ENCODE measurements at regions not wholly inside any gene's neighbourhood (a gene's known extent, or its start where the extent isn't known, plus 50 kb on each side); places are given as distances from the start of the nearest gene placed in this dataset.

DNA sequence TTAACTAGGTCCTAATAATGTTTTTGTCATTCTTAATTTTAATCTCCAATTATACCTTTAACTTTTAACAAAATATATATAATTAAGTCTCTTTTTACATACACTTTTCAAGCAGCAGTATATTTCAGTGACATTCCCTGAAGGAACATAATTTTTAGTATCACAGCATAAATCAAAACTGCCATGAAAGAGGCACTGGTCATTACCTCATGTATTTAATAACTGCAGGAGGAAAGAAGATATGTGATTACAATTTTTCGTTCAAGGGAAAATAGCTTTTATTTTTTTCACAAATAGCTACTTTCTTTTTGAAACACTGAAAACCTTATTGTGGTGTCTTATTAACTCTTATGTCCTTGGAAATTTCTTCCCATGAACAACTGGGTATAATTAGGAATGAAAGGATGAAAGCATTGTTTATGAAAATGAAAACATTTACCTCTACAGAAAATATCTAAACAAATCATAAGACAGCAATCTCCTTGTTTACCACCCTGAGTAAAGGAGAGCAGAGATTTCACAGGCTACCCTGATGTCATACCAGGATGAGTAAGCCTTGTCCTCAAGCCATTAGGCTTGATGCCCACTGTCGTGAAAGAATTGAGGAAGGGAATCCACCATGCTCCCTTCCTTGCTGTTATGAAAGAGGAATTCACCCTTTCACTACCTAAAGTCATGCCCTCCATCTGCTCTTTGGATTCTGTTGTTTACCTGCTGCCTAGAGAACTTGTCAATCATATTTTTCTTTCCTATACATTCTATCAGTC is 877.2 kb upstream of the PCDH20 start:
- DNase-seq (ENCODE audit: low read depth, low spot score), result no peak
- no peak overlapping the region for H3K27ac ChIP-seq

DNA sequence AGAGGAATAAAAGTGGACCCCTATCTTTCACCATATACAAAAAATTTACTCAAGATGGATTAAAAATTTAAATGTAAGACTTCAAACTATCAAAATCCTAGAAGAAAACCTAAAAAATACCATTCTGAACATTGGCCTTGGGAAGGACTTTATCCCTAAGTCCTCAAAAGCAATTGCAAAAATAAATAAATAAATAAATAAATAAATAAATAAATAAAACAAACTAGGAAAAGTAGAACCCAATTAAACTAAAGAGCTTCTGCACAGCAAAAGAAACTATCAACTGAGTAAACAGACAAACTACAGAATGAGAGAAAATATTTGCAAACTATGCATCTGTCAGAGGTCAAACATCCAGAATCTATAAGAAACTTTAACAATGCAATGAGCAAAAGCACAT is 874.9 kb upstream of the PCDH20 start:
- DNase-seq (ENCODE audit: low read depth, low spot score), result no peak
- no peak overlapping the region for H3K27ac ChIP-seq

DNA sequence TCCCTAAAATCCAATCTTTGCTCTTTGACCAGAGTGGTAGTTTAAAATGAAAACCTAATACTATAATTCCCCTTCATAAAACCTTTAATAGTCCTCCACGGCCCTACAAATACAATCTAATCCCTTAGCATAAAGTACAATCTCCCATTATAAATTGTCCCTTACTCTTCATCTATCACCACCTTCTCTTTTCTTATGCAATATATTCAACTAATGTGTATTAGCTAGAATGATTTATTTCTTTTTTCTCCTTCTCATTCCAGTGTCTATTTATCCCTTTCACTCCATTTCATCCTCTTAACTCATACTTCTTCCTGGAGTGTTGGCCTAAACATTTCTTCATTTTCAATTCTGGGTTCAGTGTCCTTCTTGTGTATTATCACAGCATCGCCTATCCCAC is 872.1 kb upstream of the PCDH20 start:
- H3K27ac ChIP-seq, result no peak overlapping the region
- DNase-seq (ENCODE audit: low read depth, low spot score), result no peak

DNA sequence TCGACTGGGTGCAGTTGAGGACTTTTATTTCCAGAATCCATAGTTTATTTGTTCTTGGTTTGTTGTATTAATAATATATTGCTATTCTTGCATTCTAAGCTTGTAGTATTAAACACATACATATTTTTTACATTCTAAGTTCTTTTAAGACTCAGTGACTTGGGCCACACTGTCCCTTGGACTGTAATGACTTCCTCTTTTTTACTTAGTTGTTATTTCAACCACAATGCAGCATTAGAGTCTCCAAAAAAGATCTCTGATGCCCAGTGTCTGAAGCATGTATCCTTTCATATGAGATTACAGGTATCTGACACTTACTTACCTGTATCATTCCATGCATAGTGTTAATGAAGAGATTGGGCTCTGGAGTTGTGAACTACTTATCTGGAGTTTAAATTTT is 864.9 kb upstream of the PCDH20 start:
- DNase-seq (ENCODE audit: low read depth, low spot score), result no peak
- H3K27ac ChIP-seq, result no peak overlapping the region

DNA sequence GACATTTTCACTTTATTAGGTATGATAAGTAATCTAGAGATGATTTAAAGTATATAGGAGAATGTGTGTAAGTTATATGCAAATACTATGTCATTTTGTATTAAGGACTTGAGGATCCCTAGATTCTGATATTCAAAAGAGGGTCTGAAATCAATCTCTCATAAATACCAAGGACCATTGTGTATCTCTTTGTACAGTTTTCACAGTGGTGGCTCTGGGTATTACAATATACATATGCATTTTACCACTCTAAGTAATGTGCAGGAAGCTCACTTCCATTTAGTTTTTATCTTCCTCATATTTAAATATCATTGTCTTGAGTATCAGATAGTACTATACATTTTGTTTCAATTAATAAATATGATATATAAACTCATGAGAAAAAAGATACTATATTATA is 862.6 kb upstream of the PCDH20 start:
- H3K27ac ChIP-seq, result no peak overlapping the region
- no peak for DNase-seq (ENCODE audit: low read depth, low spot score)

DNA sequence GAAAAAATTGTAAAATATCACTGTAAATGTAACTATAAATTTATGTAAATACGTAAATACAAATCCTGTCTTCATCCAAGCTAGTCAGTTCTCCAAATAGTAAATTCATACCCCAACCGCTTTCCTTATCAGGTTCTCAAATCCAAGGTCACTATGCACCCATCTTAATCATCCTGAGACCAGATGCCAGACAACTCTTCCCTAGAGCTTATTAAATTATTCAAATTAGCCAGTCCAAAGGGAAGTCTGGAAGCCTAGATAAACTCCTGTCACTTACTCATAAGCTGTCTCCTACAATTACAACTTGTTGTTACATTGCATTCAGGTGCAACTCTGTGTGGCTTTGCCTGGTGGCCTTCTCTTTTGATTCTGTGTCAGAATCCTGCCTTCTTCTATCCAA is 836.1 kb upstream of the PCDH20 start:
- DNase-seq (ENCODE audit: low read depth, low spot score), result no peak
- H3K27ac ChIP-seq, result no peak overlapping the region

DNA sequence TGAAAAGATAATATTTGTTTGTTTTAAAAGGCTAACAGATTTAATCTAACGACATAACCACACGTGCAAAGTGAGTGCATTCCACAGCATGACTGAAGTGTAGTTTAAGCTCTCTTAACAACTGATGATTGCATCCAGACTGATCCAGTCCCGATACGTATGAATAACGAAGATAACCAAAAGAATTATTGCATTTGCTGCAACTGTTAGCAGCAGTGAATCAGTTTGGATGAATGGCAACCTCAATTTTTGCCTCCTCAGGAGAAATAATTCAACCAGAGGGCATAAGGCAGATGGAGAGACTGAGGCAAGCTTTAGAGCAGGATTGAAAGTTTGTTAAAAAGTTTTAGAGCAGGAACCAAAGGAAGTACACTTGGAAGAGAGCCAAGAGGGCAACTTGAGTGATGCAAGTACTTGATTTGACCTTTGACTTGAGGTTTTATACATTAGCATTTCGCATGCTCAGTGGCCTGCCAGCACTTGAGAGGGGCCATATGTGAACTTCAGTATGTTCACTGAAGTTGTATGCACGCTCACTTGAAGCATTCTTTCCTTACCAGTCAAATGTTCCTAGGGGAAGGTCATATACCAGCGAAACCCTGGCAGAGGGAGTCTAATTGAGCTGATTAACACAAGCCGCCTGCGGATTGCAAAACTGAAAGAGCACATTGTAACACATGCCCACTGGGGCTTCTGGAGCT is 835.0 kb upstream of the PCDH20 start:
- H3K27ac ChIP-seq, result no peak overlapping the region

DNA sequence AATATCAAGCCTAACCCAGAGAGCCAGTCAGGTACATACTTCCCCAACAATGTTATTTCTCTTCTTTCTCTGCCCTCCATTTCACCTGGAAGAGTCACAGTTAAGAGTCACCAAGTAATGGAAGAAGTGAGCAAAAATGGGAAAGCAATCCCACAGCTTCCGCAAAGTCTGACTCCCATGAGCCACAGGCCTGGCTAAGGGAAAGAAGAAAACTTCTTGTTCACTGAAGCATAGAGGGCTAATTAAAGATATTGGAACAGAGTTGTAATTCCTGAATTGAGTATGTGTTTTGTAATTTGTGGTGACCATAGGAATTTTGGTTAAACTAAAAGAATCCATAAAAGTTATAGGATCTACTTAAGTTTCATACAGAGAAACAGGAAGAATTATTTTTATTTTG is 830.9 kb upstream of the PCDH20 start:
- H3K27ac ChIP-seq, result no peak overlapping the region
- DNase-seq (ENCODE audit: low read depth, low spot score), result no peak

More for the DNA sequence above, 835.0 kb upstream of the PCDH20 start:
- DNase-seq (ENCODE audit: low read depth, low spot score), result no peak

DNA sequence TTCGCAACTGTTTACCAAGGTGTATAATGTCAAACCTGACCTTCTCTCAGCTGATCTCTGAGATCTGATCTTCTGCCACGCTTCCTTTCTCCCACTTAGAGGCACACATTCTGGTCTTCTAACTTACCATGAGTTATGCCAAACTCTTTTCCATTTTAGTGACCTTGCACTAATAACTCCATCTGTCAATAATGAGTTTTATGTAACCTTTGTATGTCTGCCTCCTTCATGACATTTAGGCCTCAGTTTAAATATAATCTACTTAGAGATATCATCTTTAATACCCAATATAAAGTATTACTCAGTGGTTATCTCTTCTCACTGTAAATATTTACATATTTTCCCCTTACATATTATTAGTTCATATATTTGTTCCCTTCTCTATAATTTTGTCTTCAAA is 827.5 kb upstream of the PCDH20 start:
- no peak overlapping the region for H3K27ac ChIP-seq
- no peak for DNase-seq (ENCODE audit: low read depth, low spot score)

DNA sequence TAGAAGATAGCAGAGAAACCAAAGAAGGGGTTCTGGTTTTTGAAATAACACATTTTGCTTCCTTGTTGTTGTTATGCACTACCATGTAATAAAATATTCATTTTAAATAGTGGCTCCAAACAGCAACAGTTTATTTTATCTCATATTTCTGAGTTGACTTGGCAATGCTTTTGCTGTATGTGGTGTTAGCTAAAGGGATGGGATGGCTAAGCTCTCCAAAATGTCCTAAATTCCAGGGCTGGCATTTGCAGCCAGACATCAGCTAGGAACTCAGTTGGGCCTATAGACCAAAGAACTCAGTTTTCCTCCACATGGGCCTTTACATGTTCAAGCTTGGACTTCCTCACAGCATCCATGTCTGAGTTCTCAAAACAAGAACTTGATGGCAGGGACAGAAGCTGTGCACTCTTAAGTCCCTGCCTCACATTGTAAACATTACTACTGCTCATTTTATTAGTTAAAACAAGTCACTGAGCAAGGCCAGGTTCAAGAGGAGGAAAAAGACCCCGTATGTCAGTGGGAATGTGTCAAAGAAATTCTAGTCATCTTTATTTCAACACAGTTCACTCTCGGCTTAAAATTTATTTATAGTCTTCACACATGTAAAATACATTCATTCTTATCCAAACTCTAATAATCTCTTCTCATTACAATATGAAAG is 819.3 kb upstream of the PCDH20 start:
- no peak for DNase-seq (ENCODE audit: low read depth, low spot score)
- no peak overlapping the region for H3K27ac ChIP-seq

DNA sequence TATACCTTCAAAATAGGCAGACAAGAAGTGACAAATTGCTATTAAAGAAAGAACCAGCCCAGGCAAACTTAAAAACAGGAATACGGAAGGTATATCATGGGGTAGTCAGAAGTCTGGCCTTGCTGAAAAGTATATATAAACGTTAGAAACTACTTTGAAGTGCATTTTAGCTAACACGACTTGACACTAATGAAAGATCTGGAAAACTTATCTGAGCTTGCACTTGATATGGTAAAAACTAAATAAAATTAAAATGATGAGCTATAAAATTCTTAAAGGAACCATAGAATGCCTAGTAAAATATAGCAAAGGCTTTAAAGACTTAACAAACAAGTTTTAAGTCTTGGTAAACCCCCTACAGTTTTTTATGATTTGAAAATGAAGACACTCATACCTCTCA is 795.3 kb upstream of the PCDH20 start:
- H3K27ac ChIP-seq, result no peak overlapping the region

DNA sequence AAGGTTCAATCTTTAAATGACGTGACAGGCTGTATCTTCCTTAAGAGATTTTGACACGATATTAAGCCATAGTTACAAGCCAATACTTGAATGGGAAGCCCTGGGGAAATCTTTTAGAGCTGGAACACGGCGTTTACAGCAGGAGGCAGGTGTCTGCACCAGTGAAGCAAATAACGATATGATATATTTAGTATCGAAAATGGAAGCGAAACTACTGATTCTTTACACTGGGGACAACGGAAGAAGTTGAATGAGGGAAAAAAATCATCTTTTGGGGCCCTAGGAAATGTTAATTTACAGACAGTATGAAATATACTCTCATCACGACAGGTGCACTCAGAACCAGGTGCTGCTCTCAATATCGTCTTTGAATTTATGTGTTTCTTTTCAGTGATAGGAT is 793.9 kb upstream of the PCDH20 start:
- no peak for DNase-seq (ENCODE audit: low read depth, low spot score)
- H3K27ac ChIP-seq, result no peak overlapping the region

More for the DNA sequence above, 795.3 kb upstream of the PCDH20 start:
- DNase-seq (ENCODE audit: low read depth, low spot score), result no peak

DNA sequence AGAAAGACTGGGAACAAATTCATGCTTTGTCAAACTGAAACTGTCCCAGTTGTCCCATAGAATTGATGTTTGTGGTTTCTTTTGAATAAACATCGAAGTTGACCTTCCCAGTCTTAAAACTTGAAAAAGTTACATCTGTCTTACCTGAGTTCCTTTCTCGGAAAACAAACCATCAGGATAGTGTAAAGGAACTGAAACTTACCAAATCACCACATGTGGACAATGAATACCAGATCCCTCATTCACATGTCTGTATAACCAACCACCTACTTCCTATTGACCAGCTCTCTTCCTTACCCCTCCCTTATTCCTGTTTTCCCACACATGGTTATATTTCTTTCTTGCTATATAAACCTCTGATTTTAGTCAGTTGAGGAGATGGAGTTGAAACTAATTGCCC is 791.7 kb upstream of the PCDH20 start:
- no peak overlapping the region for H3K27ac ChIP-seq
- DNase-seq (ENCODE audit: low read depth, low spot score), result no peak

DNA sequence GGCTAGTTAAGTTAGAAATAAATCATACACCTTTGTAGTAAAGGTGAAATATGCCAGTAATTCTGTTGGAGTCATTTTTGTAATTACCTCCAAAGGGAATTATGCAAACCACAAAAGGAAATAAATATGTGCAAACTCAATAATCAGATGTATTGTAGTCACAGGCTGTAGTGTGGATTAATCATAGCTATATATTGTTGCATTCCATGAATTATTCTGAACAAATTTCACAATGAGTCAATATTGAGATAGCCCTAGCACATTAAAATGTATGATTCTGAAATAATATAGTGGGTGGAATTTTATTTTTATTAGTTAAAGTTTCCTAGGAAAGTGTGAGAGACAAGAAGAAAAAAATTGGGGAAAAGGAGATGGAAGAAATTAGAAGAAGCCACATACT is 790.5 kb upstream of the PCDH20 start:
- no peak for DNase-seq (ENCODE audit: low read depth, low spot score)
- no peak overlapping the region for H3K27ac ChIP-seq

DNA sequence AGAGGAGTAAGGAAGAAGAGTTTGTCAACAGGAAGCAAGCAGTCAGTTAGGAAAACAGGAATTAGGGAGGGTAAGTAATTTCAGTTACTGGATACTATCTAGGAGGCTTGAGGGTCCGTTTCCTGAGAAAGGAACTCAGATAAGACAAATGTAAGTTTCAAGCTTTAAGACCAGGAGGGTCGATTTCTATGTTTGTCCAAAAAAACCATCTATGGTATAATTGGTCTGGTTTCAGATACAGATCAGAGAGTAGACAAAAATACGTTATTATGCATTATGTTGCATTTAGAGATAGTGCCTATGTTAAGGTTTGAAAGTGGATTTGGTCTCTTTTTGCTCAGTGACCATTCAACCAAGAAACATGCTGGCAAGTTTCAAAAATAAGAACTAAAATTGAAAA is 789.6 kb upstream of the PCDH20 start:
- DNase-seq (ENCODE audit: low read depth, low spot score), result no peak
- H3K27ac ChIP-seq, result no peak overlapping the region

DNA sequence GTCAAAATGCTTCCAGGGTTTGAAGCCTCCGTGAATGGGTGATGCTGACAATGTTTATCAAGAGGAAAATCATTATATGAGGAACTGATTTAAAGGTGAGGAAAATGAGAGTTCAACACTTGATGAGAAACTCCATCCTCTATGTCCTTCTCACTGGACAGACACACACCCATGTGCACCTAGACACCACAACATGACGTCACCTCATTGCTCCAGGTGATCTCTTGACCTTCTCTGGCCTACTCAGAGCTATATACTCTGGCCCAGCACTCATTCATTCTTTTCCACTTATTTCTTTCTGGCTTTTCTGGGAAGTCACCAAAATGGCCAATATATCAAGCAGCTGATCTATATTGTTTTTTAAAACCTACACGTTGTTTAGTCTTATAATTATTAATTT is 778.7 kb upstream of the PCDH20 start:
- no peak for DNase-seq (ENCODE audit: low read depth, low spot score)
- H3K27ac ChIP-seq, result no peak overlapping the region

DNA sequence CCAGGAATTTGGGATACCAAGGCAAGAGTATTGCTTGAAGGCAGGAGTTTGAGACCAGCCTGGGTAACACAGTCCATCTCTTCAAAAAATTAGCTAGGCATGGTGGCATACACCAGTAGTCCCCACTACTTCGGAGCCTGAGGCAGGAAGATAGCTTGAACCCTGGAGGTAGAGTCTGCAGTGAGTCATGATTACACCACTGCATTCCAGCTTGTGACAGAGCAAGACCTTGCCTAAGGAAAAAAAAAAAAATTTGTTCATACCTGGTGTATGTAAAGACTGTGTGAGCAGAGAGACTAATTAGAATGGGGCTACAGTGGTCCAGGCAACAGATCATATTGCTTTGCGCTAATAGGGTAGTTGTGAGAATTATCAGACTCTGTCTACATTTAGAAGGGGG is 778.3 kb upstream of the PCDH20 start:
- no peak for DNase-seq (ENCODE audit: low read depth, low spot score)
- no peak overlapping the region for H3K27ac ChIP-seq

DNA sequence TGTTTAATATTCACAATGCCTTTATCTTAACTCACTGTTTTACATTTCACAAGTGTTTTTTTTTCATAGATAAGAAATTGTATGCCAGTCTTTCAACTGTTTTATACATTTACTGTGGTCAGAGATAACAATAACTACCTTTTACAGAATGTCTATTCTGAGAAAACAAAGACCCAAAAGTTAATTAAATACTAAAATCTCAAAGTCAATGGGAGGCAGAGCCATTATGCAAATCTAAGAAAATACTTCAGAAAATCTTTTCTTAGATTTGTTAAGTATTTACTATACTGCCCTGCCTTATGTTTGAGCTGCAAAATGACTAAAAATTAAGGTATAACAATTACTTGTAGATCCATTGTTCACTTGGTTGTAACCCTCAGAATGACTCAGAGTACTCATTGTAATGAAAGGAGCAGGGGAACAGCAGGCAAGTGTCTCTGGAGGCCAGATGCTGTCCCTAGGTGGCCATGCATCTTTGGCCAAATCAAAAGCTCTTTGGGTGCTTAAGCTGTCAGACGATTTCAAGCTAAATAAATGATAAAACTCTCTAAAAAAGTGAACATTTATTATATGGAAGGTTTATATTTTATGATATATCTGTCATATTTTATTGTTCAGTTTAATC is 770.1 kb upstream of the PCDH20 start:
- DNase-seq (ENCODE audit: low read depth, low spot score), result no peak
- no peak overlapping the region for H3K27ac ChIP-seq

DNA sequence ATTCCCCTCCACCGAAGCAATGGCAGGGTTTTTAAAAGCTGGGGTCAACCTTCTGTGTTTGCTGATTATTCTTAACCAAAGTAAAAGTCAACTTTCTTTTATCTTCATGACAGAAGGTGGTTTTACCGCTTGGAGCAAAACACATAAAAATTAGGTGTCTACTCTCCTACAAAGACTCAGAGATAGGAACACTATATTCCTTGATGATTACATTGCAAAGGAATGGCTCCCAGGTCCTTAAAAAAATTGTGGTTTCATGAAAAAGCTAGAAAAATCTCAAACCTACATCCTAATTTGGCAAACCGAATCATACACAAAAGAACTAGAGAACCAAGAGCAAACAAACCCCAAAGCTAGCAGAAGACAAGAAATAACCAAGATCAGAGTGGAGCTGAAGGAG is 760.4 kb upstream of the PCDH20 start:
- DNase-seq (ENCODE audit: low read depth, low spot score), result no peak

DNA sequence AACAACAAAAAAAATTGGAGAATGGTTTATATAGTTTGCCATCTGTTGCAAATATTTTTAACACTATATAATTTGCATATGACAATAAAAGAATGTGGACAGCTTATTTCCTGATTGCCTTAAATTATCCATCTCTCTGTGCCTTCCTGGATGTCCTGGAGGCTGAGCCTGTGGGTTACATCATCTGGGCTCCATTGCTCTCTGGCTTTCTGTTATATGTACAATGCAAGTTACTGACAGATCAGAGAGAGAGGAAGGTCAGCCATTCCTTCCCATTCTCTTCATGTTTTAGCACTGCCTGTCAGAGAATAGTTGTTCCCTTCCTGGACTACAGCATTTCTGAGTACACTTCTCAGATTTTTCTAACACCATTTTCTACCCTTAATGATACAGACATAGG is 758.3 kb upstream of the PCDH20 start:
- no peak overlapping the region for H3K27ac ChIP-seq
- DNase-seq (ENCODE audit: low read depth, low spot score), result no peak

More for the DNA sequence above, 760.4 kb upstream of the PCDH20 start:
- no peak overlapping the region for H3K27ac ChIP-seq

DNA sequence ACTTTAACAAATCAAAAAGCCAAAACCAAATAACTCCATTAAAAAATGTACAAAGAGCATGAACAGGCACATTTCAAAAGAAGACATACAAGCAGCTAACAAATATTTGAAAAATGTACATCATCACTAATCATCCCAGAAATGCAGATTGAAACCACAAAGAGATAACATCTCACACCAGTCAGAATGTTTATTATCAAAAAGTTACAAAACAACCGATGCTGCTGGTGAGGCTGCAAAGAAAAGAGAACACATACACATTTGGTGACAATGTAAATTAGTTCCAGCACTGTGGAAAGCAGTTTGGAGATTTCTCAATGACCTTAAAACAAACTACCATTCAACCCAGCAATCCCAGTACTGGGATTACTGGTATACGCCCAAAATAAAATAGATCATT is 756.0 kb upstream of the PCDH20 start:
- H3K27ac ChIP-seq, result no peak overlapping the region
- DNase-seq (ENCODE audit: low read depth, low spot score), result no peak
